DOHH2 (cell line): ENCODE measurements at regions not wholly inside any gene's neighbourhood (a gene's known extent, or its start where the extent isn't known, plus 50 kb on each side); places are given as distances from the start of the nearest gene placed in this dataset.

Source experiments
- H3F3A ChIP-seq: fragments of 200-600 bp; sonication (generic), shearing (Covaris generic); 2 replicates; pipeline ENCODE4 v1.6.0; 2016; ENCODE audit warnings: antibody characterized with exemption, mild to moderate bottlenecking; ENCODE audit not compliant: control insufficient read depth, insufficient read depth
- H3K27ac ChIP-seq: fragments of 200-600 bp; sonication (generic); 2 replicates; pipeline ENCODE4 v1.5.1; 2014; ENCODE audit warnings: low read depth, mild to moderate bottlenecking, low read length, moderate library complexity
- H3K27me3 ChIP-seq: fragments of 200-600 bp; sonication (generic); 2 replicates; pipeline ENCODE4 v1.6.1; 2014; ENCODE audit warnings: mild to moderate bottlenecking, low read length, mixed read lengths; ENCODE audit not compliant: control insufficient read depth
- H3K36me3 ChIP-seq: fragments of 200-600 bp; sonication (generic); 2 replicates; pipeline ENCODE4 v1.6.1; 2014; ENCODE audit warnings: mild to moderate bottlenecking, low read length, moderate library complexity, mixed read lengths; ENCODE audit not compliant: control insufficient read depth
- H3K4me1 ChIP-seq: fragments of 200-600 bp; sonication (generic); 2 replicates; pipeline ENCODE4 v1.6.1; 2014; ENCODE audit warnings: mild to moderate bottlenecking, low read length, mixed read lengths; ENCODE audit not compliant: control insufficient read depth
- H3K4me2 ChIP-seq: fragments of 200-600 bp; sonication (generic); 2 replicates; pipeline ENCODE4 v1.6.0; 2014; ENCODE audit warnings: mild to moderate bottlenecking, low read length, moderate library complexity
- H3K4me3 ChIP-seq: fragments of 200-600 bp; sonication (generic); 2 replicates; pipeline ENCODE4 v1.5.1; 2014; ENCODE audit warnings: mild to moderate bottlenecking, low read length, mixed read lengths
- H3K79me2 ChIP-seq: fragments of 200-600 bp; sonication (generic); 2 replicates; pipeline ENCODE4 v1.6.1; 2014; ENCODE audit warnings: mild to moderate bottlenecking, low read length, mixed read lengths; ENCODE audit not compliant: control insufficient read depth
- H3K9me2 ChIP-seq: fragments of 200-600 bp; sonication (generic); replicated peaks from 2 replicates; pipeline ENCODE4 v1.6.1; 2014; ENCODE audit warnings: mild to moderate bottlenecking, low read length, mixed read lengths; ENCODE audit not compliant: control insufficient read depth
- H3K9me3 ChIP-seq: fragments of 200-600 bp; sonication (generic); 2 replicates; pipeline ENCODE4 v1.6.1; 2014; ENCODE audit warnings: antibody characterized with exemption, low read length, mixed read lengths; ENCODE audit not compliant: control insufficient read depth, insufficient read depth
- H4K20me1 ChIP-seq: fragments of 200-600 bp; sonication (generic); 2 replicates; pipeline ENCODE4 v1.6.0; 2014; ENCODE audit warnings: low read depth, mild to moderate bottlenecking, antibody characterized with exemption, low read length, moderate library complexity; ENCODE audit not compliant: control insufficient read depth, insufficient read depth
- CTCF ChIP-seq: fragments of 200-600 bp; sonication (generic); IDR thresholded peaks from one replicate; pipeline ENCODE4 v1.5.1; 2014; ENCODE audit warnings: antibody characterized with exemption, mild to moderate bottlenecking, low read depth, low read length; ENCODE audit not compliant: poor library complexity, severe bottlenecking
- EZH2phosphoT487 ChIP-seq: fragments of 200-600 bp; sonication (generic); IDR thresholded peaks from 2 replicates; pipeline ENCODE4 v1.6.1; 2017; ENCODE audit warnings: borderline replicate concordance, mild to moderate bottlenecking, antibody characterized with exemption, low read length, moderate library complexity, mixed read lengths

GRCh38 chr6:135647521-135647920 lies 150.0 kb upstream of the AHI1 start:
- peaks cover 13% of the 10 kb centered on the region for H3K4me1 ChIP-seq
- no peaks in the 10 kb centered on the region for H3K9me2 ChIP-seq
- H3K4me2 ChIP-seq, result no peak overlapping the region
- H3F3A ChIP-seq, result no peaks in the 10 kb centered on the region; the same call in 1 of the 2 replicates
- H3K9me3 ChIP-seq, result peaks cover 12% of the 10 kb centered on the region; the same call in 1 of the 2 replicates
- no peaks in the 10 kb centered on the region for H3K36me3 ChIP-seq
- TF ChIP-seq CTCF (no peak), EZH2phosphoT487 (no peak)
- no peak overlapping the region for H3K27ac ChIP-seq
- no peaks in the 10 kb centered on the region for H3K27me3 ChIP-seq
- no peaks in the 10 kb centered on the region for H3K79me2 ChIP-seq
- H4K20me1 ChIP-seq, result no peaks in the 10 kb centered on the region
- H3K4me3 ChIP-seq, result no peak overlapping the region

- Histone ChIP-seq H3K27me3 (no peaks in the 10 kb centered on the region), H3K9me2 (no peaks in the 10 kb centered on the region), H3K27ac (peak overlapping the region; percentile 70), H3K9me3 (peaks cover 15% of the 10 kb centered on the region; the same call in 1 of the 2 replicates), H4K20me1 (no peaks in the 10 kb centered on the region), H3K4me3 (peak overlapping the region; percentile 51), H3K36me3 (no peaks in the 10 kb centered on the region), H3K79me2 (no peaks in the 10 kb centered on the region), H3F3A (no peaks in the 10 kb centered on the region; the same call in 1 of the 2 replicates), H3K4me2 (peak overlapping the region; percentile 56), H3K4me1 (peaks cover 17% of the 10 kb centered on the region)
- TF ChIP-seq CTCF, result no peak
- no peak for TF ChIP-seq EZH2phosphoT487
Measured at GRCh38 chr6:135651964-135652755, 154.6 kb upstream of the AHI1 start.

GRCh38 chr6:135655055-135655454 lies 157.5 kb upstream of the AHI1 start:
- H3K9me2 ChIP-seq, result no peaks in the 10 kb centered on the region
- TF ChIP-seq EZH2phosphoT487 (no peak), CTCF (no peak)

More at GRCh38 chr6:135655055-135655454, 157.5 kb upstream of the AHI1 start:
- peaks cover 23% of the 10 kb centered on the region for H3K4me1 ChIP-seq
- H3K27ac ChIP-seq, result no peak overlapping the region
- no peaks in the 10 kb centered on the region; the same call in 1 of the 2 replicates for H3F3A ChIP-seq
- no peak overlapping the region for H3K4me3 ChIP-seq
- H3K9me3 ChIP-seq, result peaks cover 9% of the 10 kb centered on the region; the same call in 1 of the 2 replicates
- no peaks in the 10 kb centered on the region for H3K36me3 ChIP-seq
- no peak overlapping the region for H3K4me2 ChIP-seq
- no peaks in the 10 kb centered on the region for H3K79me2 ChIP-seq
- no peaks in the 10 kb centered on the region for H4K20me1 ChIP-seq
- H3K27me3 ChIP-seq, result no peaks in the 10 kb centered on the region
